Suprapubic skin (tissue), 4 donors: ENCODE measurements at regions not wholly inside any gene's neighbourhood (a gene's known extent, or its start where the extent isn't known, plus 50 kb on each side); places are given as distances from the start of the nearest gene placed in this dataset.

Experiments used
- CTCF ChIP-seq, 2 donors: fragments of 200-600 bp in 1 of 2; fragments of 450-650 bp in 1 of 2; sonication (generic) in 1 of 2; IDR thresholded peaks; one replicate each; pipeline ENCODE4 v1.5.1; 2016 to 2019; ENCODE audit warnings: antibody characterized with exemption in 2 of 2, mild to moderate bottlenecking in 1 of 2, moderate library complexity in 1 of 2
- EP300 ChIP-seq: sonication (generic); formaldehyde crosslinking; IDR thresholded peaks from one replicate; pipeline ENCODE4 v1.6.1; 2017; ENCODE audit warnings: antibody characterized with exemption
- POLR2A ChIP-seq, 2 donors: fragments of 450-650 bp; IDR thresholded peaks; one replicate each; pipeline ENCODE4 v1.6.1; 2017; ENCODE audit warnings: antibody characterized with exemption in 2 of 2, mild to moderate bottlenecking in 2 of 2, moderate library complexity in 2 of 2
- POLR2AphosphoS5 ChIP-seq, 3 donors: sonication (generic); formaldehyde crosslinking; IDR thresholded peaks; one replicate each; pipeline ENCODE4 v1.6.1; 2017; ENCODE audit warnings: antibody characterized with exemption in 3 of 3

DNA sequence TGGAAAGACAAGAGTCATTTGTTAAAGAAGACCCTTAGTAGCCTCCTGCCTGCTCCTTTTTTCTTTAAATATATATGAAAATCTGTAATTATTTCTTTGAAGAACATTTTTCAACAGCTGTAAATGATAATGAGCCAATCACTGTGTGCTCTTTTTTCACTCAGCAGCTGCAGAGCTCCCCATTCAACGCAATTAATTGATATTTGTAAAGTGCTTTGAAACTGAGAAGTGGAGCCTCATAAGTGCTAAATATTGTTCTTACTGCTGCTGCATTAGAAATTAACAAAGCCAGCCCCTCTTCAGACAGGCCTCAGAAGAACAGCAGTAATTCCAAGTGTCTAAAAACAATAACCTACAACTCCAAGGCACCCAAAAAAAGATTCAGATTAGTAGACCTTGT, 224.3 kb downstream of the GXYLT1 start:
- no peak for TF ChIP-seq CTCF (IDR thresholded peaks at IDR 0.05)
- no peak for TF ChIP-seq EP300
- no peak for TF ChIP-seq POLR2AphosphoS5 (IDR thresholded peaks at IDR 0.05)
- no peak for TF ChIP-seq POLR2A (IDR thresholded peaks at IDR 0.05)
